G401.6 (cell line): ENCODE measurements at regions not wholly inside any gene's neighbourhood (a gene's known extent, or its start where the extent isn't known, plus 50 kb on each side); places are given as distances from the start of the nearest gene placed in this dataset.

Experiments
- FAIRE-seq: peaks from 2 replicates; lab custom pipeline; 2012; peaks lifted over from hg19 to GRCh38; lab: Jason Lieb, UNC

DNA sequence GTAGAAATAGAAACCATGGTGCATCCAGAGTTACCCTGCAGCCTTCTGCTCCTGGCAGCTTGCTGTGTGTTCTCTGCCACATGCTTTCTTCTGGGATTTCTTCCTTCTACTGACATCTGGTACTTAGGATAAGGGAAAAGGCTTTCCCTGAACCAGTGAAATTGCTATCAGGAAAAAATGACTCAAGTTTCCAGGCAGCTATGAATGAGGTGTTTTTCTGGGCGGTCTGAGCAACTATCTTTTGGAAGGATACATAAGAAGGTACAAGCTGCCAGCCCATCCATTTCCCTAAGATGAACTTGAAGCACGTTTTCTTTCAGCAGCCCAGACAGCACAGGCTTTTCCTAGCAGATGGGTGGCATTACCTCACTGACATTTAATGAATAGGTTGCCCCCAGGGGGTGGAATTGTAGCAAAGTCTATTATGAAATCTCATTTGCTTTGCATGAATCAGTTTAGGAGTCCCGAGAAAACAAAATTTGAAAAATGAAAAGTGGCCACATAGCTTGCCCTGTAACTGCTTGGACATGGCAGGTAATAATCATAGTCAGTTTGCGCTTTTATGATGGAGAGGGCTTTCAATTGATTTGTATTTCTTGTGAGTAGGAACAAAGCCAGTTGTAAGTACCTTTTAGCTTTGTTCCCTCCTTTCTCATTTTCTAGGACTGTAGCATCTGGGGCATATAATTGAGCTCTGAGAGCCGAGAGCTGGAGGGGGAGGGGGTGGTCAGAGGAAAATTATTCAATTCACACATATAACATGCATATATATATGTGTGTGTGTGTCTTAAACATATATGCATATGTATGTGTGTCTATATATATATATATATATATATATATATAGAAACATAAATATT is 108.5 kb downstream of the C9orf152 start:
- FAIRE-seq, result no peak

DNA sequence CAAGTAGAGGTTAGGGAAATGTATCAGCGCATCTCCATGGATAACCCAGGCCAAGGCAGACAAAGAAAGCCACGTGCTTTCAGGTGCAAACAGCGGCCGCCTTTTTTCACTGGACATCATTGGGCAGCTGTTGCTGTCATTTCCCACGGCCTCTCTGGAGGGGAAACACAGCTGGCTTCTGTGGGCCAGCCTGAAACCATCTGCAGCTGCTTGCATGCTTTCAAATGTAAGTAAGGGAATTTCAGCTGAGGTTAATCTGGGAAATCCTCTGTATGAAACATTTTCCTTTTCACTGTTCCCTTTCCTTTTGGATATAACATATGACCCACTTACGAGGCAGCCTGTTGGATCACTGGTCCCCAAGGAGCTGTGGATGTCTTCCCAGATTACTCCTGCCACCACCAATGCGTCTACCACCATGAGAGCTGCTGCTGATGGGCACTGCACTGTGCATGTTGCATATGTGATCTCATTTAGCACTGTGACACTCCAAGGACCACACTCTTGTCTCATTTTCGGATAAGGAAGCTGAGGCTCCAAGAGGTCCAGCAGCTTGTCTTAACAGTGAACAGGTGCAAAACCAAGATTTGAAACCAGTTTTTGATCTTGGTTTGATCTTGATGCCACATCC is 106.3 kb downstream of the C9orf152 start:
- FAIRE-seq, result no peak

GRCh38 chr9:110103257-110103656 is 104.7 kb downstream of the C9orf152 start:
- no peak for FAIRE-seq

GRCh38 chr9:110104261-110104809 is 103.6 kb downstream of the C9orf152 start:
- FAIRE-seq, result no peak

- no peak for FAIRE-seq
These were observed 102.9 kb downstream of the C9orf152 start for GRCh38 chr9:110105107-110105506.

DNA sequence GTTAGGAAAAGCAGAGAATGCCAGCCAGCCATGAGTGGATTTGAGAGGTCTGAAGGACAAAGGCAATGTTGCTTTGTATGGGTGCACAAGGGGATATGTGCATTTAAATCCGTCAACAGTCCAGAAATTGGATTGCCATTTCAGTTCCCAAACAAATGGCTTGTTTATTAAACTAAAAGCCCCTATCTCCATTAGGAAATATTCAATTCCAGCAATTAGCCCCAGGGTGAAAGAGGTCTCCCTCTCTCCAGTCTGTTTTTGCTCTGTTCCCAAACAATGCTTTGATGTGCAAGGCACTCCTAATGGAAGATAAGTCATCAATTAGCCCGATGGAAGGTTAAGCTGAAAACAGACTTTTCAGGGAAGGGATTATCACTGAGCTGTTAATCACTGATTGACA is 101.3 kb downstream of the C9orf152 start:
- FAIRE-seq, result no peak

- no peak for FAIRE-seq
These were observed 98.4 kb downstream of the C9orf152 start for GRCh38 chr9:110109333-110110092.

DNA sequence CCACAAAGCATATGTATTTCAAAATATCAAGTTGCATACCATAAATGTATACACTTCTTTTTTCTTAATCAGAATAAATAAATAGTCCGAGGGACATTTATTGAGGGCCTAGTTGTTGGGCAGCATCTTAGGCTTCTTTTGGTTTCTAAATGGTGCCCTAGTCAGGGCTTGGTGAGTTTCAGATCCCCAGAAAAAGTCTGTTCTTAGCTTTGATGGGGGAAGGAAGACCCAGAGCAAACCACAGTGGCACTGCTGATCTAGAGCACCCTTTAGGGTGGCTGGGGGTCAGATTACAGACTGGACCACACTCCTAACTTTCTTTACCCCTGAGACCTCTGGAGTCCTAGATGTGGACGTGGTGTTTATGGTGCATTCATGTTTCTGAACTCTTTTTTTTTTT is 97.8 kb downstream of the C9orf152 start:
- FAIRE-seq, result no peak

DNA sequence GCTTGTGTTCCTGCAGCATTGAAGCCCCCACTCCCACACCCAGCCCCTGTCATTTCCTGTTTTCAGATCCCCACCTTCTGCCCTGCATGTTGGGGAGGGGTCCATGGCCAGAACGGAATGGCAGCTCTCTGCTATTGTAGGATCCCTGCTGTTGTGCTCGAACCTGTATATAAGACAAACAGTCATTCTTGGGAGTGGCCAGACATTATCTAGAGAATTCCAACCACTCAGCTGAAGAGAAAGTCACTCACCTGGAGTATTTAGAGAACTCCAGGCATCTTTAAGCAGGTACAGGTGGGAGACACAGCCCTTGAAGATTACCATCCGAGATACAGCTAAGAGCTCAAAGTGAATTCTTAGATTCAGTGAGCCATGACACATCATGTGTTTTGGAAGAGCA is 96.1 kb downstream of the C9orf152 start:
- FAIRE-seq, result no peak

DNA sequence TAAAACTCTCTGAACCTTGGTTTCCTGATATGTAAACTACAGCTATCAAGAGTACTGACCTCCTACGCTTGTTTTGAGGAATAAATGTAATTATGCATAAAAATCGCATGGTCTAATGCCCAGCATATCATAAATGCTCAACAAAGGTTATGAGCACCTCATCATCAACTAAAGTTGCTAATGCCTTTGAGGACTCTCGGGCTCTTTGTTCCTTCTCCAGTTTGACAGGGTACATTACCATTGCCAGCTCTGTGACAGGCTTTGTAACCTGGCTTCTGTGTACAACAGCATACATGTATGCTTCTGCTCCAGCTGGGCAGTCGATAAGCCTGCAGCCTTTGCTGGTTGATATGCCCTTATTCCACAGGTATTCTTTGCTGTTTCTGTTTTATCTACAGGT is 95.2 kb downstream of the C9orf152 start:
- no peak for FAIRE-seq

GRCh38 chr9:110114086-110114858 is 93.7 kb downstream of the C9orf152 start:
- no peak for FAIRE-seq

DNA sequence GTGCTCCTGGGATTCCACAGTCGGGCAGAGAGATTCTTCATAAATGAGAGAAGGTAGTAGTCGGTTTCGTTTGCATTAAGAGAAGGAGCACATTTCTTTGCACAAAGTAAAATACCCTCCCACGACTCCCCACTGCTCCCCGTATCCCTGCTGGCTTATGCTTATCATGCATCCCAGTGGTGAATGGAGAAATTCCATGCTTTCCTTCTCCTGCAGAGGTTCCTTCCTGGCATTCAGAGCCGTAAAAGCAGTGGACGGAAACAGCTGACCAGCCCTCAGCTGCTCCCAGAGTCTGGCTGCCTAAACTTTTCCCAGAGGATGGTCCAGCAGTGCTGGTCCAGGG is 93.1 kb downstream of the C9orf152 start:
- FAIRE-seq, result no peak

GRCh38 chr9:110115341-110115820 is 92.6 kb downstream of the C9orf152 start:
- FAIRE-seq, result no peak

DNA sequence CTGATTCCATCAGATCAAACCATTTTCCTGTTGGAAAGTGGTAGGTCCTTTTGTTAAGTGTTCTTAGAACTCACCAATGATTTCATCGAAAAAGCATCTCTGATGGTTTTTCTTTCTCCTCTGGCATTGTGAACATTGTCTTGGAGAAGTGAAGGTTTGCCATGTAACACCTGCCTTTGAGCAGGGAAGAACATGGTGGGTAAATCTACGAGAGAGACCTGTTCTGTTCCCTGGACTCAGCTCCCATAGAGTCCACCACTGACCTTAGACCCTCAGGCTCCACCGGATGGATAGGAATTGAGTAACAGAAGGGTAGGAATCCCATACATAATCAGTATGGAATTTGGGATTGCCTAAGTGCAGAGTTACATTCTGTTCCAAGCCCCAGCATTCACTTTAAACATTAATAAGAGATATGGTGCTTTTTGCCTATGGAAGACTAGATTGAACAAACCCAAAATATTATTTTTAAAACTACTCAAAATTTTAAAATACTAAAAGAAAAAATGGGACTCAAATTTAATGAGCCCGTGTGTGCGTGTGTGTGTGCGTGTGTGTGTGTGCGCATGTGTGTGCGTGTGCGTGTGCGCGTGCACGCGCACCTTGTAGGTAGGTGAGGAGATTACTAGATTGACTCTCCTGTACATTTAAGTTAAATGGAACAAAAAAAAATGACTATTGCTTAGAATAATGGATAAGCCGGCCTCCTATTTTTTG is 92.0 kb downstream of the C9orf152 start:
- FAIRE-seq, result no peak

GRCh38 chr9:110116543-110116885 is 91.4 kb downstream of the C9orf152 start:
- FAIRE-seq, result no peak

GRCh38 chr9:110121170-110121569 is 86.8 kb downstream of the C9orf152 start:
- no peak for FAIRE-seq

GRCh38 chr9:110123341-110124095 is 84.4 kb downstream of the C9orf152 start:
- no peak for FAIRE-seq

- no peak for FAIRE-seq
These were observed 83.5 kb downstream of the C9orf152 start for GRCh38 chr9:110124439-110124838.

DNA sequence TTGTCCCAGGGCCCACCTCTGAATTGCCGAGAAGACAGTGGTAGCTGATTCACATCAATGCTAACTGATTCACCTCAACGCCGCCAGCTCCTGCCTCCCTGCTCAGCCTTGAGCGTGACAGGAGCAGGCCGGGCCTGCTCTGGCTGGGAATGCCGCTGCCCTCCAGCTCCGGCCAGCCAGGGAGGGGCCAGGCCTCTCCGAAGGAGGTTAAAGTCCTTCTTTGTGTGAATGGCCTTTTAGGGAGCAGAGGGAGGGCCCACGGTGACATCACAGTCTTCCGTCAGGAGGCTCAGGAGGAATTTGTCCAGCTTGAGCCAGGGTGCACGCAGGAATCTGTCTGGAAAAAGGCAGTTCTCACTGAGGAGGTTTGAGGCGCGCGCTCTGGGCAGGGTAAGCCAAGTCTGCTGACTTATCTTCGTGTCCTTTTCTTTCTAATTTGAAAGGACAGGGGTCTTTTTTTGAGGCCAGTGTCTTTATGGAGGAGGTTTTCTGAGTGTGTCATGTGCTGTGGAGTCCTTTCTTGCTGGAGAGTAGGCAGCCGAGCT is 82.7 kb downstream of the C9orf152 start:
- FAIRE-seq, result no peak

DNA sequence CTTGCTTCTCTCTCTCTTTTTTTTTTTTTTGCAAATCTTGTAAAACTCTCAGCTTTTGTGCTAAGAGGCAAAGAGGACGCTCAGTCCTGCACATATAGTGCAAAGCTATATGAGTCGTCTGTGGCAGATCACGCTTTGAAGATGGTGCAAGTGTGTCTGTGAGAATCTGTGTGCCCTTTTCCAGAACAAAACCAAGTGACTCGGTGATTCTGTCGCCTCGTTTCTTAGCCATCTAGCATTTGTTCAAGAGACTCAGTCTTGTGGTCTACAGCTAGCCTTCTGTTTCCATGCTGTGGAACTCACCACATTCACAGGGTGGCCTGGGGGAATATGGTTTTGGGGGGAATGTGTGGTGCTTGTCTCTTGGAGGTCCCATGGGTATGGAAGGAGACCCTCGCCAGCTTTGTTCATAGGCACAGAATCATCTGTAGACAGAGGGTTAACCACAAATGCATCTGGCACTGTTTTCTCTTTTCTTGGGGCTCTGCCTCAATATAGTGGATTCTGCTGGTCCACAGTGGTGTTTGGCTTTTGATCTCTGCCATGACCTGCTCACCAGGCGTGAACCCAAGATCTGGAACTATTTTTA is 82.1 kb downstream of the C9orf152 start:
- no peak for FAIRE-seq
